Neural cell (in vitro differentiated cells): ENCODE measurements at regions not wholly inside any gene's neighbourhood (a gene's known extent, or its start where the extent isn't known, plus 50 kb on each side); places are given as distances from the start of the nearest gene placed in this dataset.

ENCODE experiments used
- H2AFZ ChIP-seq: fragments of 200-600, 300-800 bp; sonication (generic), shearing (Covaris generic); 2 replicates; pipeline ENCODE4 v1.6.0; 2014; ENCODE audit warnings: low read depth, mild to moderate bottlenecking, antibody characterized with exemption, low read length, moderate library complexity
- H3F3A ChIP-seq: fragments of 200-600 bp; shearing (Covaris generic); 2 replicates; pipeline ENCODE4 v1.6.1; 2016; ENCODE audit warnings: mild to moderate bottlenecking, moderate library complexity, mixed read lengths, antibody characterized with exemption, low read length; ENCODE audit not compliant: insufficient read depth, poor library complexity, severe bottlenecking
- H3K27ac ChIP-seq: fragments of 200-600, 300-800 bp; sonication (generic), shearing (Covaris generic); 2 replicates; pipeline ENCODE4 v1.5.1; 2014; ENCODE audit warnings: mild to moderate bottlenecking, low read length, moderate library complexity
- H3K27me3 ChIP-seq: fragments of 300-800, 200-600 bp; sonication (generic), shearing (Covaris generic); 2 replicates; pipeline ENCODE4 v1.6.0; 2014; ENCODE audit warnings: mild to moderate bottlenecking, low read depth, low read length, moderate library complexity; ENCODE audit not compliant: insufficient read depth
- H3K36me3 ChIP-seq: fragments of 300-800, 200-600 bp; sonication (generic), shearing (Covaris generic); 2 replicates; pipeline ENCODE4 v1.5.1; 2014; ENCODE audit warnings: mild to moderate bottlenecking, antibody characterized with exemption, low read length, moderate library complexity; ENCODE audit not compliant: insufficient read depth
- H3K4me2 ChIP-seq: fragments of 300-800, 200-600 bp; sonication (generic), shearing (Covaris generic); 2 replicates; pipeline ENCODE4 v1.6.0; 2014; ENCODE audit warnings: mild to moderate bottlenecking, low read length
- H3K4me3 ChIP-seq: fragments of 300-800, 200-600 bp; sonication (generic), shearing (Covaris generic); 2 replicates; pipeline ENCODE4 v1.5.1; 2014; ENCODE audit warnings: mild to moderate bottlenecking, low read length, moderate library complexity
- H3K79me2 ChIP-seq: fragments of 200-600 bp; shearing (Covaris generic); replicated peaks from 2 replicates; pipeline ENCODE4 v1.6.0; 2014; ENCODE audit warnings: mild to moderate bottlenecking, low read length, moderate library complexity; ENCODE audit not compliant: insufficient read depth
- H3K9ac ChIP-seq: fragments of 300-800, 200-600 bp; sonication (generic), shearing (Covaris generic); 2 replicates; pipeline ENCODE4 v1.6.1; 2016; ENCODE audit warnings: mild to moderate bottlenecking, low read length, mixed read lengths
- H3K9me2 ChIP-seq: fragments of 200-600 bp; shearing (Covaris generic); 2 replicates; pipeline ENCODE4 v1.6.1; 2016; ENCODE audit warnings: mild to moderate bottlenecking, low read length, mixed read lengths; ENCODE audit not compliant: insufficient read depth
- H3K9me3 ChIP-seq: fragments of 200-600, 300-800 bp; sonication (generic), shearing (Covaris generic); 2 replicates; pipeline ENCODE4 v1.6.1; 2016; ENCODE audit warnings: mild to moderate bottlenecking, mixed run types, low read length, moderate library complexity, mixed read lengths
- H4K20me1 ChIP-seq: fragments of 200-600 bp; shearing (Covaris generic); 2 replicates; pipeline ENCODE4 v1.6.1; 2016; ENCODE audit warnings: mild to moderate bottlenecking, mixed run types; ENCODE audit not compliant: insufficient read depth
- CTCF ChIP-seq: fragments of 450-650 bp; IDR thresholded peaks from 2 replicates; pipeline ENCODE4 v1.5.1; 2014; ENCODE audit warnings: antibody characterized with exemption, mild to moderate bottlenecking, moderate library complexity; ENCODE audit not compliant: poor library complexity, severe bottlenecking
- EP300 ChIP-seq: fragments of 450-650 bp; conservative IDR thresholded peaks from 2 replicates; pipeline ENCODE4 v1.6.1; 2014; ENCODE audit warnings: antibody characterized with exemption, mild to moderate bottlenecking, moderate library complexity; ENCODE audit not compliant: poor library complexity, severe bottlenecking
- EZH2 ChIP-seq: fragments of 200-600, 300-800 bp; shearing (Covaris generic), sonication (generic); IDR thresholded peaks from 2 replicates; pipeline ENCODE4 v1.6.1; 2014; ENCODE audit warnings: antibody characterized with exemption, low read length, borderline replicate concordance, mild to moderate bottlenecking; ENCODE audit not compliant: insufficient read depth, poor library complexity, severe bottlenecking
- MXI1 ChIP-seq: fragments of 450-650 bp; conservative IDR thresholded peaks from 2 replicates; pipeline ENCODE4 v1.6.1; 2014; ENCODE audit warnings: antibody characterized with exemption, mild to moderate bottlenecking; ENCODE audit not compliant: poor library complexity, severe bottlenecking
- POLR2AphosphoS5 ChIP-seq: IDR thresholded peaks from 2 replicates; pipeline ENCODE4 v1.6.1; 2012
- RAD21 ChIP-seq: fragments of 450-650 bp; conservative IDR thresholded peaks from 2 replicates; pipeline ENCODE4 v1.6.1; 2014; ENCODE audit warnings: antibody characterized with exemption, mild to moderate bottlenecking, moderate library complexity
- REST ChIP-seq: IDR thresholded peaks from 2 replicates; pipeline ENCODE4 v1.6.1; 2012; ENCODE audit warnings: borderline replicate concordance
- SMC3 ChIP-seq: fragments of 450-650 bp; conservative IDR thresholded peaks from 2 replicates; pipeline ENCODE4 v1.6.1; 2014; ENCODE audit warnings: antibody characterized with exemption, mild to moderate bottlenecking, moderate library complexity; ENCODE audit not compliant: poor library complexity
- TAF1 ChIP-seq: IDR thresholded peaks from 2 replicates; pipeline ENCODE4 v1.6.1; 2012; ENCODE audit warnings: low read depth

DNA sequence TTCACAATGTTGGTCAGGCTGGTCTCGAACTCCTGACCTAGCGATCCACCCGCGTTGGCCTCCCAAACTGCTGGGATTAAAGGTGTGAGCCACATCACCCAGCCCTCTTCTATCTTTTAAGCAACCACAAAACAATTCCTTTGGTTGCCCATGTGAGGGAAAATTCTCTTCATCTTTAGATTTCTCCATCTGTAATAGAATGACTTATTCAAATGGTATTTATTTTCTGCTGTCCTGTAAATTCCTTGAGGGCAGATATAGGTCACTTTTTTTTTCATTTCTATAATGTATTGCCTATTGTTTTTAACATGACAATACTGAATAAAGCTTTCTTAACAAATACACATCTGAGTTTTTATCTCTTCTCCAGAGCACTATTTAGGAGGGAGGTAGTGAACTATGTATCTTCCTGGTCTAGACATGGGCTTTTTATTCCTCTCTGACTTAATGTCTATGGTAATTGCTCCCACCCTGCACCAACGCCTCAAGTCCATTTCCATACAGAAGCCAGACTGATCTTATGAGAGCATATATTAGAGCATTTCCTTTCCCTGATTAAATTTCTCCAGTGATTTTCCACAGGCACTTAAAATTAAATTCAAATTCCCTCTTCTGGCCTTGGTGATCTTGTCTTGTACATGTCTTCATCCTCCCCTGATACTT is 595.6 kb downstream of the CAAP1 start:
- TF ChIP-seq EZH2 (no peak), SMC3 (no peak), POLR2AphosphoS5 (no peak), CTCF (no peak), EP300 (no peak), RAD21 (no peak), TAF1 (no peak), REST (no peak), MXI1 (no peak)
- Histone ChIP-seq H3K4me2 (no peak overlapping the region), H3K79me2 (no peaks in the 10 kb centered on the region), H2AFZ (no peak overlapping the region), H3K27ac (no peak overlapping the region), H3K4me3 (no peak overlapping the region), H3K9ac (no peak overlapping the region), H4K20me1 (no peaks in the 10 kb centered on the region), H3K9me2 (no peaks in the 10 kb centered on the region), H3K9me3 (no peaks in the 10 kb centered on the region), H3F3A (no peaks in the 10 kb centered on the region), H3K36me3 (no peaks in the 10 kb centered on the region), H3K27me3 (no peaks in the 10 kb centered on the region)

GRCh38 chr9:26292943-26293342 is 599.7 kb downstream of the CAAP1 start:
- Histone ChIP-seq H3K36me3 (no peaks in the 10 kb centered on the region), H3K4me3 (no peak overlapping the region), H4K20me1 (no peaks in the 10 kb centered on the region), H3K9me3 (no peaks in the 10 kb centered on the region), H2AFZ (no peak overlapping the region), H3K27me3 (no peaks in the 10 kb centered on the region), H3K9ac (no peak overlapping the region), H3K9me2 (no peaks in the 10 kb centered on the region), H3K27ac (no peak overlapping the region), H3K79me2 (no peaks in the 10 kb centered on the region), H3K4me2 (no peak overlapping the region), H3F3A (no peaks in the 10 kb centered on the region)
- no peak for TF ChIP-seq EZH2
- no peak for TF ChIP-seq CTCF
- TF ChIP-seq SMC3, result no peak
- no peak for TF ChIP-seq REST
- TF ChIP-seq RAD21, result no peak
- TF ChIP-seq TAF1, result no peak
- no peak for TF ChIP-seq MXI1
- no peak for TF ChIP-seq POLR2AphosphoS5
